ENCODE measurements at regions not wholly inside any gene's neighbourhood (a gene's known extent, or its start where the extent isn't known, plus 50 kb on each side); places are given as distances from the start of the nearest gene placed in this dataset.

- H3K4me2 ChIP-seq (ENCODE audit: insufficient read depth, low read length) = no peak overlapping the region
- POLR2A ChIA-PET = no interaction called here
- no peak for DNase-seq (ENCODE audit: low read depth, low spot score)
- FAIRE-seq = no peak
- H2AFZ ChIP-seq (ENCODE audit: low read depth, low read length) = no peak overlapping the region
- intact Hi-C loops (cut with micrococcal nuclease) = no loop called here
- H3K27me3 ChIP-seq (ENCODE audit: control insufficient read depth in 2 of 2, insufficient read depth in 2 of 2, low read length in 2 of 2) = no peaks in the 10 kb centered on the region
- no peak overlapping the region for H3K27ac ChIP-seq (ENCODE audit: insufficient read depth, low read depth, low read length)
- TF ChIP-seq GATA2 (IDR thresholded peaks at IDR 0.05; ENCODE audit: insufficient read depth, insufficient read length, low read depth, low read length) = no peak
- TF ChIP-seq MAX (IDR thresholded peaks at IDR 0.05; ENCODE audit: insufficient read depth, insufficient read length) = no peak
- TF ChIP-seq EZH2 (IDR thresholded peaks at IDR 0.05; ENCODE audit: borderline replicate concordance, low read depth, low read length, severe bottlenecking) = no peak
- no peak for TF ChIP-seq POLR2A (IDR thresholded peaks at IDR 0.05; ENCODE audit: low read depth, low read length)
- no peak for TF ChIP-seq FOS (IDR thresholded peaks at IDR 0.05; ENCODE audit: borderline replicate concordance, insufficient read depth, low read length)
- TF ChIP-seq CTCF (IDR thresholded peaks at IDR 0.05; ENCODE audit: extremely low read depth in 1 of 2, insufficient read depth in 1 of 2, low read depth in 1 of 2, low read length in 2 of 2) = no peak
- no peak for TF ChIP-seq POLR2AphosphoS5 (IDR thresholded peaks at IDR 0.05; ENCODE audit: insufficient read depth, low read depth, low read length)
- TF ChIP-seq JUN (IDR thresholded peaks at IDR 0.05; ENCODE audit: borderline replicate concordance, insufficient read depth, insufficient read length, low read depth) = no peak
- no peak for TF ChIP-seq MYC (IDR thresholded peaks at IDR 0.05; ENCODE audit: low read depth, low read length)
- no peaks in the 10 kb centered on the region for H3K36me3 ChIP-seq (ENCODE audit: control insufficient read depth in 2 of 2, extremely low read depth in 1 of 2, insufficient read depth in 2 of 2, low read length in 2 of 2)
- no peaks in the 10 kb centered on the region for H3K9me3 ChIP-seq (replicated peaks; ENCODE audit: control insufficient read depth, insufficient read depth, low read length)
- H3K9ac ChIP-seq (replicated peaks; ENCODE audit: extremely low read depth, insufficient read depth, low read length) = no peak overlapping the region
- H4K20me1 ChIP-seq (replicated peaks; ENCODE audit: control insufficient read depth, extremely low read depth, insufficient read depth, low read length) = no peaks in the 10 kb centered on the region
- H3K79me2 ChIP-seq (ENCODE audit: control insufficient read depth, insufficient read depth, low read length) = no peaks in the 10 kb centered on the region
- H3K9me1 ChIP-seq (replicated peaks; ENCODE audit: control insufficient read depth, extremely low read depth, insufficient read depth, low read length) = no peaks in the 10 kb centered on the region
- H3K4me1 ChIP-seq (ENCODE audit: control insufficient read depth, extremely low read depth, insufficient read depth, low read length) = no peaks in the 10 kb centered on the region
- CTCF ChIA-PET = no interaction called here
- no TSS peak for BruUV-seq (replicated peaks)
- H3K4me3 ChIP-seq (replicated peaks in 1 of 3; ENCODE audit: insufficient read depth in 1 of 3, low read depth in 1 of 3, low read length in 3 of 3) = no peak overlapping the region
- dilution Hi-C loops (cut with MboI; ENCODE audit: extremely low pct_ligation_motif_present, low sequenced_read_pairs) = no loop called here
Observed at GRCh38 chr7:50164559-50165170, 71.6 kb upstream of the ZPBP start.

All from endothelial cell of umbilical vein (primary cell).